CD14-positive monocyte (primary cell): ENCODE measurements at regions not wholly inside any gene's neighbourhood (a gene's known extent, or its start where the extent isn't known, plus 50 kb on each side); places are given as distances from the start of the nearest gene placed in this dataset.

ENCODE experiments used
- DNase-seq, 3 donors: peaks; one replicate each; pipeline ENCODE4 v3.0.0-alpha.2; 2011 to 2022
- H2AFZ ChIP-seq: 2 replicates; pipeline ENCODE4 v1.6.0; 2012; ENCODE audit warnings: mild to moderate bottlenecking, low read depth, low read length, inconsistent platforms; ENCODE audit not compliant: insufficient read depth, poor library complexity, severe bottlenecking
- H3K27ac ChIP-seq, 2 donors: 1 replicate in 1 of 2; 2 replicates in 1 of 2; pipeline ENCODE4 v1.5.1; 2012 to 2013; ENCODE audit warnings: low read length in 2 of 2, control low read depth in 1 of 2, inconsistent platforms in 1 of 2, low read depth in 1 of 2, mild to moderate bottlenecking in 1 of 2
- H3K27me3 ChIP-seq, 2 donors: one replicate each; pipeline versions ENCODE4 v1.6.0 to v1.6.1; 2011 to 2013; ENCODE audit warnings: low read length in 2 of 2; ENCODE audit not compliant: control insufficient read depth in 2 of 2, insufficient read depth in 2 of 2
- H3K36me3 ChIP-seq, 2 donors: replicated peaks in 1 of 2; 1 replicate in 1 of 2; 2 replicates in 1 of 2; pipeline versions ENCODE4 v1.5.1 to v1.6.1; 2012 to 2013; ENCODE audit warnings: low read length in 2 of 2, control low read depth in 1 of 2, inconsistent platforms in 1 of 2, mild to moderate bottlenecking in 1 of 2; ENCODE audit not compliant: insufficient read depth in 2 of 2, control insufficient read depth in 1 of 2
- H3K4me1 ChIP-seq, 2 donors: 1 replicate in 1 of 2; 2 replicates in 1 of 2; pipeline versions ENCODE4 v1.5.1 to v1.6.1; 2012 to 2013; ENCODE audit warnings: low read length in 2 of 2, control low read depth in 1 of 2, inconsistent platforms in 1 of 2, mild to moderate bottlenecking in 1 of 2, moderate library complexity in 1 of 2; ENCODE audit not compliant: insufficient read depth in 2 of 2, control insufficient read depth in 1 of 2
- H3K4me2 ChIP-seq: replicated peaks from 2 replicates; pipeline ENCODE3; 2012; ENCODE audit warnings: low read length, moderate library complexity, mild to moderate bottlenecking; ENCODE audit not compliant: poor library complexity, severe bottlenecking; ENCODE audit errors: extremely low read depth
- H3K4me3 ChIP-seq, 3 experiments: fragments of 200-600 bp in 1 of 3; sonication (generic) in 1 of 3; replicated peaks in 1 of 3; 1 replicate in 2 of 3; 2 replicates in 1 of 3; pipeline ENCODE4 v1.5.1; 2011 to 2013; ENCODE audit warnings: low read length in 3 of 3, mild to moderate bottlenecking in 3 of 3, control low read depth in 2 of 3, low read depth in 2 of 3, inconsistent platforms in 1 of 3, moderate library complexity in 1 of 3
- H3K79me2 ChIP-seq: 2 replicates; pipeline ENCODE4 v1.6.0; 2012; ENCODE audit warnings: mild to moderate bottlenecking, control low read depth, inconsistent platforms, low read length, moderate library complexity; ENCODE audit not compliant: insufficient read depth
- H3K9ac ChIP-seq: 2 replicates; pipeline ENCODE4 v1.6.0; 2017; ENCODE audit warnings: low read length, mild to moderate bottlenecking; ENCODE audit not compliant: insufficient read depth, poor library complexity, severe bottlenecking
- H3K9me3 ChIP-seq, 2 donors: replicated peaks in 1 of 2; 1 replicate in 1 of 2; 2 replicates in 1 of 2; pipeline versions ENCODE4 v1.5.1 to v1.6.1; 2012 to 2013; ENCODE audit warnings: low read length in 2 of 2, control low read depth in 1 of 2; ENCODE audit not compliant: control insufficient read depth in 1 of 2, insufficient read depth in 1 of 2
- H4K20me1 ChIP-seq: 2 replicates; pipeline ENCODE4 v1.6.0; 2012; ENCODE audit warnings: mild to moderate bottlenecking, low read length, control low read depth, moderate library complexity; ENCODE audit not compliant: insufficient read depth
- H3K27ac Mint-ChIP-seq, 7 donors: one replicate each; pipeline ENCODE4 v1.8.0; 2020; ENCODE audit warnings: mild to moderate bottlenecking in 7 of 7, mixed read lengths in 7 of 7, moderate library complexity in 6 of 7, inconsistent platforms in 2 of 7
- H3K27me3 Mint-ChIP-seq, 3 donors: one replicate each; pipeline ENCODE4 v1.8.0; 2021 to 2022; ENCODE audit warnings: low read depth in 3 of 3, mild to moderate bottlenecking in 3 of 3, mixed read lengths in 3 of 3, moderate library complexity in 3 of 3, inconsistent platforms in 1 of 3
- H3K36me3 Mint-ChIP-seq, 2 donors: one replicate each; pipeline ENCODE4 v1.8.0; 2020; ENCODE audit warnings: mixed read lengths in 2 of 2, inconsistent platforms in 1 of 2, mild to moderate bottlenecking in 1 of 2
- H3K4me1 Mint-ChIP-seq: one replicate; pipeline ENCODE4 v1.8.0; 2020; ENCODE audit warnings: mild to moderate bottlenecking, mixed read lengths
- H3K4me3 Mint-ChIP-seq, 2 donors: one replicate each; pipeline ENCODE4 v1.8.0; 2020; ENCODE audit warnings: mild to moderate bottlenecking in 2 of 2, mixed read lengths in 2 of 2, moderate library complexity in 1 of 2
- H3K9me3 Mint-ChIP-seq, 7 donors: one replicate each; pipeline ENCODE4 v1.8.0; 2020 to 2022; ENCODE audit warnings: mixed read lengths in 7 of 7, mild to moderate bottlenecking in 6 of 7, moderate library complexity in 6 of 7, inconsistent platforms in 2 of 7
- CTCF ChIP-seq: fragments of 200-600 bp; IDR thresholded peaks from one replicate; pipeline ENCODE4 v1.8.0; 2022; ENCODE audit warnings: antibody characterized with exemption, mild to moderate bottlenecking
- WGBS: methylation state at CpG from one replicate; pipeline ENCODE4 v1.1.5; 2013; ENCODE audit warnings: missing lambda C conversion rate; ENCODE audit not compliant: insufficient coverage; 5-methylcytosine and 5-hydroxymethylcytosine counted together
- intact Hi-C, 2 donors: fragments of 100-400 bp; cut with micrococcal nuclease; formaldehyde crosslinking; loops; one replicate each; pipeline versions ENCODE4 v1.15.0 to v1.15.1; 2023

DNA sequence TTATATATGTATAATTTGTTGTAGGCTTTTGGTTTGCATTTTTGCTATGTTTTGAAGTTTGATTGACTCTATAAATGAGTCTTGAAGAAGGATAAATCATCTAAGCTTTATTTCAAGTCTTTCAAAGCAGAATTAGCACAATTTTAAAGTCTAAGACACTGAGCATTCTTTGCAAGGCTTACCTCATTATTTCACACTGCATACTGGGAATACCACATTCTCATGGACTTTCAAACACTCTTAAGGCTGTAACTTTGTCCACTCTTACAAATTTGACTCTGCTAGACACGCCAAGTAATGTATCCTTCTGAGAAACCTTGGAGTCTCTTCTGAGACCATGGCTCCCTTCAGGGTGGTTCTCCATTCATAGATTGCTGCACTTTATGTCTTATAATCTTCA is 281.3 kb upstream of the COL8A1 start:
- no peak for TF ChIP-seq CTCF
- Mint-ChIP-seq H3K36me3 (no peaks in the 10 kb centered on the region), H3K4me1 (no peaks in the 10 kb centered on the region), H3K27ac (no peak overlapping the region), H3K4me3 (no peak overlapping the region), H3K27me3 (peaks cover 0 to 4% (median 0%) of the 10 kb centered on the region in 3 donors), H3K9me3 (peaks cover 0 to 9% (median 5%) of the 10 kb centered on the region in 7 donors)
- Histone ChIP-seq H3K79me2 (no peaks in the 10 kb centered on the region), H3K9me3 (no peaks in the 10 kb centered on the region), H3K27me3 (no peaks in the 10 kb centered on the region), H3K4me3 (no peak overlapping the region), H2AFZ (no peak overlapping the region), H4K20me1 (no peaks in the 10 kb centered on the region), H3K9ac (no peak overlapping the region), H3K4me2 (no peak overlapping the region), H3K27ac (no peak overlapping the region), H3K36me3 (no peaks in the 10 kb centered on the region), H3K4me1 (no peaks in the 10 kb centered on the region)
- WGBS = 83% methylated on average over 1 of the region's 1 CpG
- DNase-seq = no peak
- intact Hi-C loops = no loop called here

- H3K27me3 ChIP-seq = no peaks in the 10 kb centered on the region
- no peaks in the 10 kb centered on the region for H3K36me3 ChIP-seq
- H2AFZ ChIP-seq = no peak overlapping the region
- Mint-ChIP-seq H3K27me3 (peaks cover 0 to 4% (median 0%) of the 10 kb centered on the region in 3 donors), H3K27ac (no peak overlapping the region), H3K9me3 (peaks cover 0 to 13% (median 5%) of the 10 kb centered on the region in 7 donors), H3K4me3 (no peak overlapping the region), H3K4me1 (no peaks in the 10 kb centered on the region), H3K36me3 (no peaks in the 10 kb centered on the region)
- no peak overlapping the region for H3K27ac ChIP-seq
- H3K9me3 ChIP-seq = no peaks in the 10 kb centered on the region
- intact Hi-C loops = no loop called here
- no peaks in the 10 kb centered on the region for H4K20me1 ChIP-seq
- WGBS = no CpG with 5 or more reads among the region's 2 CpGs
- H3K4me1 ChIP-seq = no peaks in the 10 kb centered on the region
- no peaks in the 10 kb centered on the region for H3K79me2 ChIP-seq
- H3K9ac ChIP-seq = no peak overlapping the region
- TF ChIP-seq CTCF = no peak
- no peak for DNase-seq
- H3K4me3 ChIP-seq = no peak overlapping the region
- H3K4me2 ChIP-seq = no peak overlapping the region
These were observed 281.7 kb upstream of the COL8A1 start for GRCh38 chr3:99356696-99357095.
